Loucy (cell line): ENCODE measurements at regions not wholly inside any gene's neighbourhood (a gene's known extent, or its start where the extent isn't known, plus 50 kb on each side); places are given as distances from the start of the nearest gene placed in this dataset.

Experiments used
- H2AFZ ChIP-seq: fragments of 200-600 bp; sonication (generic); 2 replicates; pipeline ENCODE4 v1.6.0; 2016; ENCODE audit warnings: antibody characterized with exemption, mild to moderate bottlenecking, low read length, moderate library complexity
- H3F3A ChIP-seq: fragments of 200-600 bp; 2 replicates; pipeline ENCODE4 v1.6.0; 2016; ENCODE audit warnings: antibody characterized with exemption, low read depth, mild to moderate bottlenecking
- H3K27me3 ChIP-seq: fragments of 200-600 bp; sonication (generic); 2 replicates; pipeline ENCODE4 v1.6.1; 2014; ENCODE audit warnings: low read length, mild to moderate bottlenecking; ENCODE audit not compliant: insufficient read depth, poor library complexity, severe bottlenecking
- H3K36me3 ChIP-seq: fragments of 200-600 bp; sonication (generic); 2 replicates; pipeline ENCODE4 v1.6.1; 2016; ENCODE audit warnings: low read length; ENCODE audit not compliant: insufficient read depth
- H3K4me1 ChIP-seq: fragments of 200-600 bp; sonication (generic); 2 replicates; pipeline ENCODE4 v1.5.1; 2014; ENCODE audit warnings: low read length, mild to moderate bottlenecking; ENCODE audit not compliant: insufficient read depth, poor library complexity, severe bottlenecking
- H3K4me2 ChIP-seq: fragments of 200-600 bp; sonication (generic); 2 replicates; pipeline ENCODE4 v1.6.0; 2014; ENCODE audit warnings: antibody characterized with exemption, low read length, low read depth, mild to moderate bottlenecking; ENCODE audit not compliant: poor library complexity, severe bottlenecking
- H3K4me3 ChIP-seq: fragments of 200-600 bp; sonication (generic); 2 replicates; pipeline ENCODE4 v1.5.1; 2014; ENCODE audit warnings: low read length, mild to moderate bottlenecking, mixed read lengths; ENCODE audit not compliant: poor library complexity, severe bottlenecking
- H3K79me2 ChIP-seq: fragments of 200-600 bp; sonication (generic); 2 replicates; pipeline ENCODE4 v1.6.1; 2014; ENCODE audit warnings: low read length; ENCODE audit not compliant: insufficient read depth
- H3K9ac ChIP-seq: fragments of 200-600 bp; sonication (generic); 2 replicates; pipeline ENCODE4 v1.6.0; 2014; ENCODE audit warnings: mild to moderate bottlenecking, low read depth, low read length, moderate library complexity; ENCODE audit not compliant: poor library complexity, severe bottlenecking
- H3K9me2 ChIP-seq: fragments of 200-600 bp; sonication (generic); replicated peaks from 2 replicates; pipeline ENCODE4 v1.6.1; 2016; ENCODE audit warnings: low read depth, low read length, mixed read lengths
- H3K9me3 ChIP-seq: fragments of 200-600 bp; sonication (generic); 2 replicates; pipeline ENCODE4 v1.6.1; 2014; ENCODE audit warnings: mild to moderate bottlenecking, antibody characterized with exemption, low read length, low read depth; ENCODE audit not compliant: insufficient read depth
- H4K20me1 ChIP-seq: fragments of 200-600 bp; sonication (generic); 2 replicates; pipeline ENCODE4 v1.6.0; 2014; ENCODE audit warnings: antibody characterized with exemption, low read length, mild to moderate bottlenecking; ENCODE audit not compliant: insufficient read depth, poor library complexity, severe bottlenecking
- EZH2phosphoT487 ChIP-seq: fragments of 200-600 bp; IDR thresholded peaks from 2 replicates; pipeline ENCODE4 v1.6.1; 2018; ENCODE audit warnings: antibody characterized with exemption, mild to moderate bottlenecking, moderate library complexity, borderline replicate concordance
- TF ChIP-seq, protein P1 (sequence below): fragments of 200-600 bp; sonication (generic); conservative IDR thresholded peaks from 2 replicates; pipeline ENCODE4 v1.5.1; 2014; ENCODE audit warnings: mild to moderate bottlenecking, antibody characterized with exemption, low read length

DNA sequence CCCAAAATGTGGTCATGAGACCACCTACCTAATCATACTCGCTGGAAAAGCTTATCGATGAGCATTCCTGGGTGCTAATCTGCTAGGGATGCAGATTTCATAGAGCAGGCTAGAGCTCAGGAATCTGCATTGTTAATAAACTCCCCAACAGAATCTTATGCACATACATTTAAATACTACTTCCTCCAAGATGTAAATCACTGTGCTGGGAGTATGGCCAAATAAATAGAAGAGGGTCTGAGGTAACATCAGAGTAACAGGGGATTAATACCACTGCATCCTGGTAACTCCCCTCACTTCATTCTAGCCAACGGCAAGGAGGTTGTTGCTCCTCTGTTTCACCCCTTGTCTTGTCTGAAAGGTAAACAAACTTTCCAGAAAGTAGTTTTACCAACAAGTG is 118.3 kb upstream of the SEMA6D start:
- H2AFZ ChIP-seq: no peak overlapping the region

GRCh38 chr15:47599806-47600205 is 117.5 kb upstream of the SEMA6D start:
- H3F3A ChIP-seq: no peaks in the 10 kb centered on the region
- H3K36me3 ChIP-seq: no peaks in the 10 kb centered on the region
- no peaks in the 10 kb centered on the region for H4K20me1 ChIP-seq
- H3K9me2 ChIP-seq: no peaks in the 10 kb centered on the region
- no peaks in the 10 kb centered on the region for H3K27me3 ChIP-seq
- H3K79me2 ChIP-seq: no peaks in the 10 kb centered on the region
- TF ChIP-seq EZH2phosphoT487: no peak
- TF ChIP-seq, protein P1, sequence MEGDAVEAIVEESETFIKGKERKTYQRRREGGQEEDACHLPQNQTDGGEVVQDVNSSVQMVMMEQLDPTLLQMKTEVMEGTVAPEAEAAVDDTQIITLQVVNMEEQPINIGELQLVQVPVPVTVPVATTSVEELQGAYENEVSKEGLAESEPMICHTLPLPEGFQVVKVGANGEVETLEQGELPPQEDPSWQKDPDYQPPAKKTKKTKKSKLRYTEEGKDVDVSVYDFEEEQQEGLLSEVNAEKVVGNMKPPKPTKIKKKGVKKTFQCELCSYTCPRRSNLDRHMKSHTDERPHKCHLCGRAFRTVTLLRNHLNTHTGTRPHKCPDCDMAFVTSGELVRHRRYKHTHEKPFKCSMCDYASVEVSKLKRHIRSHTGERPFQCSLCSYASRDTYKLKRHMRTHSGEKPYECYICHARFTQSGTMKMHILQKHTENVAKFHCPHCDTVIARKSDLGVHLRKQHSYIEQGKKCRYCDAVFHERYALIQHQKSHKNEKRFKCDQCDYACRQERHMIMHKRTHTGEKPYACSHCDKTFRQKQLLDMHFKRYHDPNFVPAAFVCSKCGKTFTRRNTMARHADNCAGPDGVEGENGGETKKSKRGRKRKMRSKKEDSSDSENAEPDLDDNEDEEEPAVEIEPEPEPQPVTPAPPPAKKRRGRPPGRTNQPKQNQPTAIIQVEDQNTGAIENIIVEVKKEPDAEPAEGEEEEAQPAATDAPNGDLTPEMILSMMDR: no peak
- H3K4me2 ChIP-seq: no peak overlapping the region
- 0 out of 2 replicates have a peak, but pooled peaks cover 3% of the 10 kb centered on the region for H3K9me3 ChIP-seq
- H2AFZ ChIP-seq: no peak overlapping the region
- H3K4me1 ChIP-seq: no peaks in the 10 kb centered on the region
- H3K9ac ChIP-seq: no peak overlapping the region
- H3K4me3 ChIP-seq: no peak overlapping the region

More for the DNA sequence above, 118.3 kb upstream of the SEMA6D start:
- no peak overlapping the region for H3K4me3 ChIP-seq
- no peaks in the 10 kb centered on the region for H3F3A ChIP-seq
- H4K20me1 ChIP-seq: no peaks in the 10 kb centered on the region
- H3K9me2 ChIP-seq: no peaks in the 10 kb centered on the region
- H3K9me3 ChIP-seq: 0 out of 2 replicates have a peak, but pooled peaks cover 3% of the 10 kb centered on the region
- H3K4me2 ChIP-seq: no peak overlapping the region
- H3K79me2 ChIP-seq: no peaks in the 10 kb centered on the region
- no peaks in the 10 kb centered on the region for H3K36me3 ChIP-seq
- H3K27me3 ChIP-seq: no peaks in the 10 kb centered on the region
- TF ChIP-seq, protein P1: no peak
- TF ChIP-seq EZH2phosphoT487: no peak
- H3K9ac ChIP-seq: no peak overlapping the region
- no peaks in the 10 kb centered on the region for H3K4me1 ChIP-seq

DNA sequence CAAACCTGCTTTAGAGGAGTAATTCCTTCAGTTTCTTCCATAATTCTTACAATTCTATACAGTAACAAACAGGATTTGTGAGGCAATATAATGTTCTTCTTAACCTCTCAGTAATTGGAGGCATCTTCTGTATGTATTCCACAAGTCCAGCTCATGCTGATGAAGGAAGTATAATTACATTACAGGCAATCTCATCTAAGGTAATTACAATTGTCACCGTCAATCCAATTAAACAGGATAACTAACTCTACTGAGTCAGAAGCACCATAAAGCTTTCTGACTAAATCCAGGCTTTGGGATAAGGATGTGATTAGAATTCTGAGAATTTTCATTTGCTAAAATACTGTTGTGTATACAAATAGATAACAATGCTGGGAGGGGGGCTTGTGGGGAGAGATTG is 115.2 kb upstream of the SEMA6D start:
- no peak overlapping the region for H2AFZ ChIP-seq
- no peaks in the 10 kb centered on the region for H3K36me3 ChIP-seq
- H3K27me3 ChIP-seq: no peaks in the 10 kb centered on the region
- no peaks in the 10 kb centered on the region for H3K79me2 ChIP-seq
- H3K4me3 ChIP-seq: no peak overlapping the region
- no peaks in the 10 kb centered on the region for H3K9me2 ChIP-seq
- H3K9ac ChIP-seq: no peak overlapping the region
- H3K4me1 ChIP-seq: no peaks in the 10 kb centered on the region
- H3K4me2 ChIP-seq: no peak overlapping the region
- no peaks in the 10 kb centered on the region for H3F3A ChIP-seq
- H4K20me1 ChIP-seq: no peaks in the 10 kb centered on the region
- no peak for TF ChIP-seq EZH2phosphoT487
- TF ChIP-seq, protein P1: no peak
- no peaks in the 10 kb centered on the region for H3K9me3 ChIP-seq
